Nephron progenitor cell (in vitro differentiated cells): ENCODE measurements at regions not wholly inside any gene's neighbourhood (a gene's known extent, or its start where the extent isn't known, plus 50 kb on each side); places are given as distances from the start of the nearest gene placed in this dataset.

Source experiments
- DNase-seq: peaks from one replicate; pipeline ENCODE4 v3.0.0; 2021
- H3K27ac Mint-ChIP-seq: 2 replicates; pipeline ENCODE4 v1.8.0; 2021; ENCODE audit warnings: mild to moderate bottlenecking, moderate library complexity, mixed read lengths
- H3K27me3 Mint-ChIP-seq: 2 replicates; pipeline ENCODE4 v1.8.0; 2021; ENCODE audit warnings: mild to moderate bottlenecking, low read depth, mixed read lengths; ENCODE audit not compliant: poor library complexity
- H3K36me3 Mint-ChIP-seq: 2 replicates; pipeline ENCODE4 v1.8.0; 2021; ENCODE audit warnings: low read depth, mixed read lengths
- H3K4me1 Mint-ChIP-seq: 2 replicates; pipeline ENCODE4 v1.8.0; 2021; ENCODE audit warnings: mixed read lengths
- H3K4me3 Mint-ChIP-seq: 2 replicates; pipeline ENCODE4 v1.8.0; 2021; ENCODE audit warnings: mild to moderate bottlenecking, moderate library complexity, mixed read lengths
- H3K9me3 Mint-ChIP-seq: 2 replicates; pipeline ENCODE4 v1.8.0; 2021; ENCODE audit warnings: mild to moderate bottlenecking, moderate library complexity, mixed read lengths
- TF ChIP-seq, protein P1 (sequence below): fragments of 200-600 bp; sonication (generic); IDR thresholded peaks from 2 replicates; pipeline ENCODE4 v1.5.0; 2021; ENCODE audit warnings: antibody characterized with exemption

DNA sequence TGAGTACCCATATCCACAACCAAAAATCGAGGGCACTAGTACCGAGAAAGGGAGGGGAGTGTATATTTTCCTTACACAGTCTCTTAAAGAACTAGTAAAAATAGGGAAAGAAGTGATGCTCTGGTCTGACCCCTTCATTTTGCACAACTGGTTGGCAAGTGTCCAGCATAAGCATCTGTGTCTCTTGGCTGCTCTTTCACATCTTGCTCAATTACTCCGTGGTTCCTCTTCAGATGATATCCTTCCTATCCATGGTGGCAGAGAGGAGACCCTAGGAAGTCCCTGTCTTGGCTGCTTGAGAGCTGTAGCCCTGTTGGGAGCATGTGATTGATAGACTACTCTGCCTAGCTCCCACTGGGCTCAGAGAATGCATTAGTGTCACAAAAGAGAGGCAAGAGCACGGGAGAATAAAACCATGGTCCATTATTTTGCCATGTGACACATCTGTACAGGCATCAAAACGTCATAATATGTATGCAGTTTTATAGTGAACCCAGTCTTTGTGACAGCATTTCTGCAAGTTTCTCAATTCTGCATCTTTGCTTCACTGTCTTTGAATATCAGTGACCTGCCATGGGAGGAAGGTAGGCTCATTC, 111.8 kb upstream of the ANKRD1 start:
- H3K4me3 Mint-ChIP-seq, result no peak overlapping the region
- H3K9me3 Mint-ChIP-seq, result no peaks in the 10 kb centered on the region
- H3K4me1 Mint-ChIP-seq, result peaks cover 53% of the 10 kb centered on the region
- no peak overlapping the region for H3K27ac Mint-ChIP-seq
- H3K36me3 Mint-ChIP-seq, result no peaks in the 10 kb centered on the region
- H3K27me3 Mint-ChIP-seq, result peaks cover 6% of the 10 kb centered on the region
- DNase-seq, result no peak
- TF ChIP-seq, protein P1, sequence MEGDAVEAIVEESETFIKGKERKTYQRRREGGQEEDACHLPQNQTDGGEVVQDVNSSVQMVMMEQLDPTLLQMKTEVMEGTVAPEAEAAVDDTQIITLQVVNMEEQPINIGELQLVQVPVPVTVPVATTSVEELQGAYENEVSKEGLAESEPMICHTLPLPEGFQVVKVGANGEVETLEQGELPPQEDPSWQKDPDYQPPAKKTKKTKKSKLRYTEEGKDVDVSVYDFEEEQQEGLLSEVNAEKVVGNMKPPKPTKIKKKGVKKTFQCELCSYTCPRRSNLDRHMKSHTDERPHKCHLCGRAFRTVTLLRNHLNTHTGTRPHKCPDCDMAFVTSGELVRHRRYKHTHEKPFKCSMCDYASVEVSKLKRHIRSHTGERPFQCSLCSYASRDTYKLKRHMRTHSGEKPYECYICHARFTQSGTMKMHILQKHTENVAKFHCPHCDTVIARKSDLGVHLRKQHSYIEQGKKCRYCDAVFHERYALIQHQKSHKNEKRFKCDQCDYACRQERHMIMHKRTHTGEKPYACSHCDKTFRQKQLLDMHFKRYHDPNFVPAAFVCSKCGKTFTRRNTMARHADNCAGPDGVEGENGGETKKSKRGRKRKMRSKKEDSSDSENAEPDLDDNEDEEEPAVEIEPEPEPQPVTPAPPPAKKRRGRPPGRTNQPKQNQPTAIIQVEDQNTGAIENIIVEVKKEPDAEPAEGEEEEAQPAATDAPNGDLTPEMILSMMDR, result no peak

DNA sequence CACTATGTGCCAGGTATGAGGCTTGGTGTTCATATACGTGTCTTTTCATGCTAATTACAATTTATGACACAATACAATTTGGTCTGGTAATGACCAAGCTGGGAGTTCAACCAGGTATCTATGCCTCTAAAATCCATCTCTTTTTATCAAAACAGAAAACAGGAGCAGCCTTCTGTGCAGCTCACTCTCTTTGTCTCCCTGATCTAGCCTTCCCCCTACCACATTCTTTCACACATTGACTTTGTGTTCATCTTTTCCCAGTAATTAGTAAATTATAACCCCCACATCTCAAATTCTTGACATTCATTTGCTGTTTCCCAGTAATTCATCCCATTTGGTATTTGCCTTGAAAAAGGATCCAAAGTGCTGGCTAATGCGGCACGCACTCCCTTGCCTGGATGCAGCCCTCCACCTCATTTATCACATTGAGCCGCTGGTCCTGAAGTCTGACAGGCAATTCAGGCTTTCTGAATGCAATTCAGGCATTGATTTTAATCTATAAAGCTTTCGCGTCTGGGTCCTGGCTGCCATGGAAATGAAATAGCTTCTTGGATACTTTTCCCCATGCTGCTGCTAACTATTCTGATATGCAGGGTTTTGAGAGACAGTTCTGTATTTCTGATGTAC, 112.5 kb upstream of the ANKRD1 start:
- H3K9me3 Mint-ChIP-seq, result no peaks in the 10 kb centered on the region
- no peak for DNase-seq
- H3K27ac Mint-ChIP-seq, result peak overlapping the region; percentile 54
- TF ChIP-seq, protein P1, result no peak
- H3K4me3 Mint-ChIP-seq, result peak overlapping the region; percentile 24
- no peaks in the 10 kb centered on the region for H3K36me3 Mint-ChIP-seq
- H3K4me1 Mint-ChIP-seq, result peaks cover 53% of the 10 kb centered on the region
- H3K27me3 Mint-ChIP-seq, result peaks cover 6% of the 10 kb centered on the region

DNA sequence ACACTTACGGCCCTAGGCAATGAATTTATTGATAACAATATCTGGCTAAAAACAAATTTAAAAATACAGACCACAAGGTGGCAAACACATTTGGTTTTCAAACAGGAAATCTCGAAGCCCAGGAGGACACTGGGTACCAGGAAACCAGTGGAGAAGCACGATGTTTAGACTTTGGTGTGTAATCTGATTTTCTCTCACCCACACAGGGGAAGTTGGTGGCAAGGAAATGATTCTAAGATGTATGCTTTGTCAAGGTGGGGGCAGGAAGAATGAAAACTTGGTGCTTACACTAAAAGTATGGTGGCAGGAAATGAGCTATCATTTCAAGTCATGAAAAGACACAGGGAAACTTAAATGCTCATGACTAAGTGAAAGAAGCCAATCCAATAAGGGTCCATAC, 113.2 kb upstream of the ANKRD1 start:
- peaks cover 53% of the 10 kb centered on the region for H3K4me1 Mint-ChIP-seq
- DNase-seq, result no peak
- H3K4me3 Mint-ChIP-seq, result no peak overlapping the region
- no peaks in the 10 kb centered on the region for H3K9me3 Mint-ChIP-seq
- H3K36me3 Mint-ChIP-seq, result no peaks in the 10 kb centered on the region
- peak overlapping the region; percentile 54 for H3K27ac Mint-ChIP-seq
- TF ChIP-seq, protein P1, result no peak
- H3K27me3 Mint-ChIP-seq, result peaks cover 6% of the 10 kb centered on the region

DNA sequence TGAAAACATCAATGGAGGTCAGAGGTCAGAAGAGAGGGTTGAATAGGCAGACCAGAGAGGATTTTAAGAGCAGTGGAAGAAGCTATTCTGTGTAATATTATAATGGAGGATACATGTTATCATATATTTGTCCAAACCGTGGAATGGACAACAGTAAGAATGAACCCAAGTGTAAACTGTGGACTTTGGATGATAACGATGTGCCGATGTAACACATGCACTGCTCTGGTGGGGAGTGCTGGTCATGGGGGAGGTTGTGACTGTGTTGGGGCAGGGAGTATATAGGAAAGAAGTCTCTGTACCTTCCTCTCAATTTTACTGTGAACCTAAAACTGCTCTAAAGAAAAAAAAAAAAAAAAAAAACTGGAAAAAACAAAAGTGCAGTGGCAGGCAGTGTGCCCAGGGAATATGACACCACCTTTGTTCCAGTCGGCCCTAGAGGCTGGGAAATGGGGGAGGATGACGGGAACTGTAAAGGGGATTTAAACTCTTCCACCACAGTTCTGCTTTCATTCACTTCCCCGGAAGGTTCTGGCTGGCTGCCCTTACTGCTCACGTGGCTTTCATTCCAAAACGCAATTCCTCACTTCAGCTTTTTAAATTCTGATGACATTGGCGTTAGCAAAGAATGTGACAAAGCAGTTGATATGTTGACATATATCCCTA, 113.7 kb upstream of the ANKRD1 start:
- DNase-seq, result peak; percentile 29
- Mint-ChIP-seq H3K9me3 (no peaks in the 10 kb centered on the region), H3K27me3 (peaks cover 3% of the 10 kb centered on the region), H3K4me1 (peaks cover 53% of the 10 kb centered on the region), H3K4me3 (no peak overlapping the region), H3K27ac (peak overlapping the region; percentile 73), H3K36me3 (no peaks in the 10 kb centered on the region)
- TF ChIP-seq, protein P1, result no peak

DNA sequence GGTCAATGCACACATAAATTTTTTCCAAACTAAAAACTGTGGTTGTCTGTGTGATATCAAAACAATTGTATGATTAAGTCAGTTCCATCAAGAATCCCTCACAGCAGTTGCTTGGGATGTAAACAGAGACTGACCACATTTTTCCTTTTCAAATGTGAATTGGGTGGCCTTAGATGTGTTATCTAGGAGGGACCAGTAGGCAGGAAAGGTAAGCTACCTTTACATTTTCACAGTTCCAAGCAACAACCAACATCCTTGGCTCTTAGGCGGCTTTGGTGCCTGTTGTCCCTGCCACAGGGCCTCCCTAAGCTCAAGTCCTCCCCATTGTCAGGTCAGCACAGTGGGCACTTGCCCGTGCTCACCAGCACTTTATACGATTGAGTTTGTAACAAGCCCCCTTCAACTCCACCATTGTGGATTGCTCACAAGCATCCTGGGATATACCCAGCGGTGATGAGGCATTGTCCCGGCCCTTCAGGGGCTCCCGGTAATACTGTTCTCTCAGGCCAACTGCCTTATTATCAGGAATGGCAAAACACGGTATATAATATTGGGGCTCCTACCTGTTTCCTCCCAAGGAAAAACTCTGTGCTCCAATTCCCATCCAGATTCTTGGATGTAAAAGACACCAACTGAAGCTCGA, 114.9 kb upstream of the ANKRD1 start:
- Mint-ChIP-seq H3K36me3 (no peaks in the 10 kb centered on the region), H3K27ac (no peak overlapping the region), H3K9me3 (no peaks in the 10 kb centered on the region), H3K4me1 (peaks cover 53% of the 10 kb centered on the region), H3K4me3 (no peak overlapping the region), H3K27me3 (peaks cover 3% of the 10 kb centered on the region)
- DNase-seq, result no peak
- TF ChIP-seq, protein P1, result no peak
